Urothelium cell line (cell line): ENCODE measurements at regions not wholly inside any gene's neighbourhood (a gene's known extent, or its start where the extent isn't known, plus 50 kb on each side); places are given as distances from the start of the nearest gene placed in this dataset.

Source experiments
- DNase-seq: peaks from one replicate; pipeline ENCODE4 v3.0.0; 2011; ENCODE audit warnings: low spot score, mixed read lengths
- FAIRE-seq: peaks from 2 replicates; lab custom pipeline; 2011; peaks lifted over from hg19 to GRCh38; lab: Jason Lieb, UNC

DNA sequence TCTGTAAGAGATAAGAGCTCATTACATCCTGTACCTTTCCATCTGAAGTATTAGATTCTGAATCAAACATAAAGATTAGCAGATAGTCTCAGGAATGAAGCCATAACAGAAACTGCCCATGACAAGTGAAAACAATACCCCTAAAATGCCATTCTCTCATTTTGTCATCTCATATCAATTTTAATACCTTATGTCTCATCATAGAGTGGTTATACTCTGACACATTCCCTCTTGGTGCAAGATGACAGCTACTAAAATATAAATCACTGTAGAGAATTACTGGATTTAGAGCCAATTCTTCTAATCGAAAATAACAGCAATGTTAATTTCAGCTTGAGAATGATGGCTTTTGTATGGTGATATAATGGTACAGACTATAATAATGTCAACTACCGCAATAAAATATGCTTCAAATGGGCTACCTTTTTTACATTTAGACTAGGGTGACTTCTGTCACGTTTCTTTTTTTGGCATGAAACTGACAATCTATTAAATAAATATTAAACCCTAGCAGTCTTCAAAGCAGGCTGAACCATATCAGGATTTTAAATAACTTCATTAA lies 125.1 kb upstream of the ITGA4 start:
- DNase-seq, result no peak
- no peak for FAIRE-seq

DNA sequence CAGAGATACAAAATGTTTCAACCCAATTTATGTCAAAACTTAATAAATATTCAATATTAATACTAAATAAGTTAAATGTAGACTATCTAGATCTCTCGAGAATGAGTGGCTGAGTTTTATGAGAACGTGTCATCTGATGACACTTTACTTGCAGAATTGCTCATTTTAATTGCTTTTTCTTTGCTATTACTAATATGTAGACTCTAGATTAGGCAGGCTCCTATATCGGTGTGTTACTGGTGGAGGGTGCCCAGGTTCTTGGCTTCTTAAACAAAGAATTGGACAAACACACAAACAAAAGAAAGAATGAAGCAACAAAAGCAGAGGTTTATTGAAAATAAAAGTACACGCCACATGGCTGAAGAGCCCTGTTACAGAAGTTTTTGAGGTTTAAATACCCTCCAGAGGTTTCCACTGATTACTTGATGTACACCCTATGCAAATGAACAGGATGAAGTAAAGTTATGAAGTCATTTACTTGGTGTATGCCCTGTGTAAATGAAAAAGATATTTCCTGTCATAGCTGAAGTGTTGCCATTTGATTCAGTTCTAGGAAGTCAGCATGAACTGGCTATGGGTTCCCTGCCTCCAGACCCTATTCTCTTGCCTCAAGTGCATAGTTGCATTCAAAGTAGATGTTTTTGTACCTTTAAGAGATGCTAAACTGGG lies 122.9 kb upstream of the ITGA4 start:
- FAIRE-seq, result no peak
- no peak for DNase-seq

DNA sequence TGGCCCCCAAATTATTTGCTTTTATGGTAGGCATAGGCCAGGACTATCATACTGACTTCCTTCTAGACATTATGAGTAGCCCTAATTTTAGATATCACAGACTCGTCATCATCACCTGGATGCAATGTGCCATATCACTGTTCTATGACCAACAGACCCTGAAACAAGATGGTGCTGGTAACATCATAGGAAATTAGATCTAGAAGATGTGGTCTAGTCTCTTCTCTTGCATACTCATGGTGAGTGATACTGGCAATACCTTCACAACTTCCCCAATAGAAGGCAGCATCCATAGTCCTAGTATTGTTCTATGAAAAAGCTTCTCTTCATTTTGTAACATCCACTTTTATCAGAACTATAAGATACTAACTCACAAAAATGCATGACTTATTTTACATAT lies 116.3 kb upstream of the ITGA4 start:
- FAIRE-seq, result no peak

DNA sequence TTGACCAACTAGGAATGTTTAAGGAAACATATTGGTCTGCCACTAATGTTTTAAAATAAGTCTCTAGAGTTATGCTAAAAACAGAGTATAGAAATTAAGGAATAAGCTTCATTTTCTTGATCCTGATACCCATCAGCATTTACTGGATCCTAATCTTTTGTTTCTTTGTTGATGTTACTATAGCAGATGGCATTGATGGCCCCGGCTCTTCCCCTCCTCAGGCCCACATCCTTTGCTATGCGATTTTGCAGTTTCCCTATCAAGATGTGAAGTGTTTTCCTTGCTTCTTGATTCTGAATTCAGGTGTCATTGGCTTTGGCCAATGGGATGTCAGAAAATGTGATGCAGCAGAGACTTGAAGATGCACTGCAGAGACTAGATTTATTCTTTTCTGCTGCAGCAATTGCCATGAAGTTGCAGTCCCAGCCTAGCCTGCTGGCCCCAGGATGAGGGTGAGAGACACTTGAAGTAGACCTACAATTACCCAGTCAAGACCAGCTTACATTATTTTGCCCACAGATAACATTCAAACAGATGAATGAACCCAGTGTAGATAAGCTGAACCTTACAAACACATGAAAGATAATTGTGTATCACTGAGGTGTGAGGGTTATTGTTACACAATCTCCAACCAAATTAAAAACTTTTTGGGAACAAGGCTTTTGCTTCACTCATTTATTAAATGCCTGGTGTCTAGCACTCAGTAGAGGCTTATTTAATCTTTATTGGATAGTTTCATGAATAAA lies 115.2 kb upstream of the ITGA4 start:
- no peak for DNase-seq
- no peak for FAIRE-seq

More for the DNA sequence above, 116.3 kb upstream of the ITGA4 start:
- no peak for DNase-seq

DNA sequence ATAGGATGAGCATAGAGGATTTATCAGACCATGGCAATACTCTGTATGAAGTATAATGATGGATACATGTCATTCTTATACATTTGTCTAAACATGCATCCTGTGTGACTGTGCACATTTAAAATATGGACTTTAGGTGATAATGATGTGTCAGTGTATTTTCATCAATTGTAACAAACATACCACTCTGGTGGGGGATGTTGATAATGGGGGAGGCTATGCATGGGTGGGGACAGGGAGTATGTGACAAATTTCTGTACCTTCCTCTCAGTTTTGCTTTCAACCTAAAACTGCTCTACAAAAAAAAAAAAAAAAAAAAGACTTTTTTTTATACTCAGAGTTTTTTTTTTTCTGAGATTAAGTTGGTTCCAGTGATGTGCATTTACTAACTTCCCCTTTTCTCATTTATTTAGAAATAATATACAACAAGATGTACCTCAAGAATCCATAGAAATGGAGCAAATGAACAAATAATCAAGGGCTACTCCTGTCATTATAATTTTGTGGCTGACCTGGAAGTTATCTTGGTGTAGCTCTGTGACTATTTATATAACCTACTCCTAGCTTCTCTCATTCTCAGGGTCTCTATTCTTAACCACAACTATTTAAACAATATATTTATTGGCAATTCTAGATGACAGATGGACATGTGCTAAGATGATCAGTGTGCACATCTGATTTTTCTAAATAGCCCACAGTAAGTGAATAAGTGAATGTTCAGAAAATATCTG lies 108.9 kb upstream of the ITGA4 start:
- FAIRE-seq (no peak), DNase-seq (no peak)

DNA sequence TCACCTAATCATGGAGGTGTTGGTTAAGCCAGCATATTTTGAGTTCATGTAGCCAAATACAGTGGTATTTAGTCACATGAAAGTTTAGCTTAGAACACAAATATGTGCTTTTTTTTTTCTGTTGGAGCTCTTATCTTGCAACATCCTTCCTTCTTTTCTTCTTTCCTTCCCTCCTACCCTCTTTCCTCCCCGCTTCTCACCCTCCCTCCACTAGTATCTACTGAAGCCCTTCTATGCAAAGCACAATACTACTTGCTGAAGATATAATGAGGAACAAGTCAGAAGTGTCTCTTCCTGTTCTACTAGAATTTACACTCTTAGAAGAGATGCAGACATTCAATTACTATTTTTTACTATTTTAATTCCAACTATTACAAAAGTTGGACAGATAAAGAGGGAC lies 105.0 kb upstream of the ITGA4 start:
- no peak for FAIRE-seq
- DNase-seq, result no peak

DNA sequence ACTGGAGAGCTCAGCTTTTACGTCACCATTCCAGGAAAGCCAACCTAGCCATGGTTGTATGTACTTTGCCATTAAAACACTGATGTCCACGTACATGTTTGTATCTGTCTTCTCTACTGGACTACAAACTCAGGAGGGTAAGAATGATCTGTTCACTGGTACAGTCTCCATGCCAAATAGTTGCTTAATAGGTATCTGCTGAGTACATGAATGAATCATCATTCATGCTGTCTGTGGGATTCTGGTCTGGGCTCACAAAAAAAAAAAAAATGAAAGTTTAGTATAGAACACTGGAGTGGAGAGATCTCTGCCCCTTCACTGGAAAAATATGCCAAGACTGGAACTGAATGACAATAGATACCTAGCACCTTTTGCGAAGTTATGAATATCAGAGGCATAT lies 102.6 kb upstream of the ITGA4 start:
- FAIRE-seq, result peak; percentile 46
- DNase-seq, result peak; percentile 65

DNA sequence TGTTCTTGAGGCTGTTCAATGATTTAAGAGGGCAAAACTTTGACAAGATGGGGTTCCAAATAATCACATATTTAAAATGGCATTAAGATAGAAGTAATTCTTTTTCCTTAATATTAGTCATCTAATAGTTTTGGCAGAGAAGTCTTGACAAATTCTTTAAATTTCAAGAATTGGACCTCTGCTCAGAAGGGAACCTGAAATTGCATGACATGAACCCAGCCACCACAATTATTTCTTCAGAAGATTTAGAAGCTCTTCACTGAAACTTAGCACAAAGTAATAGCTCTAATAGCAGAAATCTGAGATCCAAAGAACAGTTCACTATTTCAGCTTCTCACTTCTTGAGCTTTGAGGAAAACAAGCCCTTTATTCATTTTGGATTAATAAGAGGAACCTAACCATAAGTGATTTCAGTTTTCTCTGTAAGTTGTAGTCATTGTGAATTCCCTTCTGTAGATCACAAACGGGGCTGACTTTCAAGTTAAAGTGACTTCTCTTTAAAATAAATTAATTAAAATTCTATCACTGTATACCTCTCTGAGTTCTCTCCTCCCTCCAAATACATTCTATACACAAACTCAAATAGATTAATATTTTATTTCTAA lies 100.6 kb upstream of the ITGA4 start:
- FAIRE-seq (no peak), DNase-seq (no peak)

DNA sequence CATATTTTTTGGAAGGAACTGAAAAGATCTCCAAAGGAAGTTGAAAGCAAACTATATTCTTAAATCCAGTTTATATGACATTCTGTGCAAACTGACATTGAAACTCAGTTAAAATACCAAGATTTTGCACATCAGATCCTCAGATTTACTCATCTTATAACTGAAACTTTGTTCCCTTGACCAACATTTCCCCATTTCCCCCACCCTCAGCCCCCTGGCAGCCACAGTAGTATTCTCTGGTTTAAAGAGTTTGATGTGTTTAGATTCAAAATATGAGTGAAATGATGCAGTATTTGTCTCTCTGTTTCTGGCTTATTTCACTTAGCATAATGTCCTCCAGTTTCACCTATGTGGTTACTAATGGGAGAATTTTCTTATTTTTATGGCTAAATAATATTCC lies 99.2 kb upstream of the ITGA4 start:
- no peak for FAIRE-seq

DNA sequence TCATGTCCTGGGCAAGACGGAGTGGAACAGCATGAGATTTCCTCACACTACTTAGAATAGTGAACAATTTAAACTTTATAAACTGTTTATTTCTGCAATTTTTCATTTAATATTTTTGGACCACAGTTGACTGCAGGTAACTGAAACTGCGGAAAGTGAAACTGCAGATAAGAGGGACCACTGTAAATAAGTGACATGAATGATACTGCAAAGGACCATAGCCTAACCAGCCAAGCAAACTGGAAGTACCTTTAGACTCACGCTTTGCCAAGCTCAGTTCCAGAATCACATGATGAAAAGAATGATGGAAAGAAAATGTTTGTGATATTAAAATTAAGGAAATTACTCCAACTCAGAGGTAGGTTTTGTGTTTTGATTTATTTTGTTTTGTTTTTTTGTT lies 94.6 kb upstream of the ITGA4 start:
- FAIRE-seq (no peak), DNase-seq (no peak)

More for the DNA sequence above, 99.2 kb upstream of the ITGA4 start:
- DNase-seq, result no peak

DNA sequence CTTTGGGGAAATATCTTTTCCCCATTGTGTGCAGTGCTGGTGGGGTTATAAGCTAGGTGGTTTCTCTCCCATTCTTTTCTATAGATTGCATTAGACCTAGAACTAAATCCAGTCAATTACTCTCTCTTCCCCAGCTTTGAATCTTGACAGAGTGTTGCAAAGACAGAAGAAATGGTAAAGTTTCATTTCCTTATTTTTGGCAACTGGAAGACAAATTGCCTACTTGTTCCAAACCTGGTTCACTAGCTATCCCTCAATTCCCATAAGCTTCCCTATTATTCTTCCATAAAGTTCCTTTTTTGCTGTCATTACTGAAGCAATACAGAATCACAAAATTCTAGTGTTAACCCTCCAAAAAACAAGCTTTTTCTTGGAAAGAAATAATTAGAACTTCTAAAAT lies 94.0 kb upstream of the ITGA4 start:
- FAIRE-seq (no peak), DNase-seq (no peak)

DNA sequence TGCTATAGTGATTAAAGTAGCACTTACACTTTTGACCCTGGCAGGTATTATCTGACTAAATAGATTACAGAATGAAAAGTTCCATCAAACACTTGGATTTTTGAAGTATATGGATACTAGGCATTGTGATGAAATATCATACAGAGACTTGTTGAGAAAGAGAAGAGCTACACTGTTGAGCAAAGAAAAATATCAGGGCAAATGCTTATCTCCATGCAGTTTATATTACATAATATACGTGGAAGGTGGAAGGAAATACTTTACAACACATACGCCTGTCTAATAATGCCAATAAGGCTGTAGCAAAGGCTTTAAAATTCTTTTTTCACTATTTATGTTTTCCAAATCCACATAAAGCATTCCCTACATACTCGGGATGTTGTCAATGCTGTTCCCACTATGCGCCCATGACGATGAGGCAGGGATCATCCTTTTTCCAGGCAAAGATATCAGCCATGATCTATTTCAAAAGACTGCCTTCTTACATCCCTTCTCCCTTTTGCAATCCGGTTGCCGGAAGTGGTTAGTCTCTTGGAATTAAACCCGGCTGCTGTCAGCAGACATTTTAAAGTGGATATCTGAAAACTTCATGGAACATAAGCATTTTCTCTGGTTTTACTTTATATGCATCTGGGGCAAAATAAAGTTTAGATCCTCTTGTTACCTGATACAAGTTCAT lies 92.6 kb upstream of the ITGA4 start:
- FAIRE-seq (no peak), DNase-seq (no peak)

DNA sequence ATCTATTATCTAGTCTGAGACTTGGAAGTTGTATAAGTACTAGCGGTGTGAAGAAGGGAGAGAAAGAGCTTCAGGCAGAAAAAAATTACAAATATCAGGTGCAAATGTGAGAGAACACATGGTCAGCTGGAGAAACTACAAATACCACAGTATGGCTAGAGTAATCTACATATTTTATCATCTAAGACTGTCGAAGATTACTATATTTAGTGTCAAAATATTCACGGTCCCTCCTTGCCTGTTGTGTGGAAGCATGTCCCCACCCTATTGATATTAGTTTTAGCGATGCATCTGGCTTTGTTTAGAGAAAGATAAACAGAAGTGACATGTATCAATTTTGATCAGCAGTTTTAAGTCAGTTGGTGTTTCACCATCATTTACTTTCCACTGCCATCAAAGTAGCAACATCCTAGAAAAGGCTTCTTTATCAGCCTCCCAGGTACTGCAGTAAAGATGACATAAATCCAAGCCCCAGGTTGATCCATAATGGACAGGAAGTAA lies 90.5 kb upstream of the ITGA4 start:
- no peak for DNase-seq
- no peak for FAIRE-seq

DNA sequence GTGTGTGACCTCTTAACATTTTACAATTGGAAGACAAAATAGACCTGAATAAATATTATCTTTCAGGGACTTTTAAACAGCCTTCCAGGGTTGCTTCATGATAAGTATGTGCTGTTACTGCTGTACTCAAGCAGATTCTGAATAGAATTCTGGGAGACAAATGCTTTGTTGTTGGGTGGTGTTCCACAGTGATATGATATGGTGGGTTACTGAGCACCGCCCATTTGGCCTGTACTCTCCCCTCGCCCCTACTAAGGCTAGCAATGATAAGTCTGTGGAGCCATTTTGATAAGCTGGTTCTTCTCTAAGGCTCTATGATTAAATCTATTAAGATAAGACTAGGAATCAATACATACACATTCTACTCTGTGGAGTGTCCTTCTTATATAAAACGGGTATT lies 89.8 kb upstream of the ITGA4 start:
- FAIRE-seq (no peak), DNase-seq (no peak)

DNA sequence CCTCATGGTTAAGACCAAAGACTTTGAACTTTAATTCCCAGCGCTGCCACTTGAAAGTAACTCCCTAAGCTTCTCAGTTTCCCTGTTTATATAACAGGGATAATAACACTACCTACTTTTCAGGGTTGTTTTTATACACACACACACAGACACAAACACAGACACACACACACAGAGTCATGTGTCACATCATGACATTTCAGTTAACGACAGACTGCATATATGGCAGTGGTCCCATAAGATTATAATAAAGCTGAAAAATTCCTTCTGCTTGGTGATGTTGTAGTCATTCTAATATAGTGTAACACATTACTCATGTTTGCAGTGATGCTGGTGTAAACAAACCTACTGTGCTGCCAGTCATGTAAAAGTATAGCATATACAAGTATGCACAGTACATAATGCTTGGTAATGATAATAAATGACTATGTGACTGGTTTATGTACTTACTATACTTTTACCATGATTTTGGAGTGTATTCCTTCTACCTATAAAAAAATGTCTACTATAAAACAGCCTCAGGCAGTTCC lies 89.2 kb upstream of the ITGA4 start:
- peak; percentile 75 for FAIRE-seq
- DNase-seq, result no peak

DNA sequence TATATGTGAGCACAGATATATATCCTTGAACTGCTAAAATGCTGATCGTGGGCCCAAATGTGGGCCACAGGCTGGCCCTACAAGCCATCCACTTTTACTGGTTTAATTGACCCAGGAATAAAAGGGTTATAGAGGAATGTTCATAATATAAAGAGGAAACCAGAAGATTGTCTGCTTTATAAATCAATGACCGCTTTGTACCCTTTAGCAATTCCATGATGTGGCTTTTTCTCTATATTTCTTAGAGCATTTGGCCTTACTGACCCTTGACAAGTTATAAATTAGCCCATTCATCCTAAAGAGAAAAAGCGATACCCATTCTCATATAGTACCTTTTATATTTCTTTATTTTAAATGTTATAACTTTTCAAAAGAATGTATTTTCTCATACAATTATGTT lies 87.1 kb upstream of the ITGA4 start:
- FAIRE-seq (no peak), DNase-seq (no peak)

DNA sequence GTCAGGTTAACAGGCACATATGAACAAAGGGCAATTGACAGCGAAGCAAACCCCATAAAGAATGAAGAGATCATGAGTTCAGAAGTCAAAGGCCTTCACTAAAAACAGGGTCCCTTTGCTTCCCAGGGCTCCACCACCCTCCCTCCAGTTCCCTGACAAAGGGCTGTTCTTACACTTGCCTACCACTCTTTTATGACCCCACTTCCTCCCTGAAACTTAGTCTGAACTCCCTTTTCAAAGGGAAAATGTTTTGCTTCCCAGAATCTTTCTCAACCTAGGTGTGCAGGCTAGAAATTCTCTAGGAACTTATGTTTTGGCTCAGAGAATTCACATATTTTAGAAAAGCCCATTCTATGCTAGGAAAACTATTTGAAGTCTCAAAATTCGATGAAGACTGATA lies 86.0 kb upstream of the ITGA4 start:
- FAIRE-seq, result no peak
- no peak for DNase-seq

DNA sequence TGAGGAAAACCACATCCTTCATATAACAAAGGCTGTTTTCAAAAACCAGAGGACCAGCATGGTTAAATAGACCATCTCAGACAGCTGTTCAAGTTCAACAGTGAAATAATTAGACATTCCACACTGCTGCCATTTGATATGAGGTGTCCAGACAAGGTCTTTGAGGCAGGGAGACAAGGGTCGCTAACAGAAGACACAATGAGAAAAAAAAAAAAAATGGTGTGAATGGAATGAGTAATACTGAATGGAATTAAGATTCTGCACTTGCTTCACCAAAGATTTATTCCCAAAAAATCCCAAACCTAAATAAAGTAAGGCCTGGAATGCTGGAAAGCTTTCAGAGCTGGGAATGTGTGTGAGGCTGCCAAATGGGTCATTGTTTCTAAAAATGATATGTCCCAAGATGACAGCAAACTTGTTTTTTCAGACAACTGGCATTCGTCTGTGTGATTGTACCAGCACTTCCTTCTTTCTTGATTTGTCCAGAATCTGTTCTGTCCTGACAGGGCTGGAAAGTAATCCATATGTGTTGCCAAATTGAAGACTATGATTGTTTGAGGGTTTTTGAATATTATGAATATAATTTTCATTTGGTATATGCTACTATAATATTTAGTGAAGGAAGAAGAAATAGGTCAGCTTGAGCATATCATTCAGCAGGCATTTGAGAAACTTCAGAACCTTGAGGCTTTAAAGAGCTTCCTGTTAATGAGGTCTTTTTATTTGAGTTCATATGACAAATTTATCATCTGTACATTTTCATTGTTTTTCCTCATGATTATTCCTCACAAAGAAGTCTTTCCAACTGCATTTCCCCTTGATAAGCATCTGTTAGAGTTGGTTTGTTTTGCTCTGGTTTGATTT lies 85.2 kb upstream of the ITGA4 start:
- DNase-seq (peak; percentile 58), FAIRE-seq (no peak)

DNA sequence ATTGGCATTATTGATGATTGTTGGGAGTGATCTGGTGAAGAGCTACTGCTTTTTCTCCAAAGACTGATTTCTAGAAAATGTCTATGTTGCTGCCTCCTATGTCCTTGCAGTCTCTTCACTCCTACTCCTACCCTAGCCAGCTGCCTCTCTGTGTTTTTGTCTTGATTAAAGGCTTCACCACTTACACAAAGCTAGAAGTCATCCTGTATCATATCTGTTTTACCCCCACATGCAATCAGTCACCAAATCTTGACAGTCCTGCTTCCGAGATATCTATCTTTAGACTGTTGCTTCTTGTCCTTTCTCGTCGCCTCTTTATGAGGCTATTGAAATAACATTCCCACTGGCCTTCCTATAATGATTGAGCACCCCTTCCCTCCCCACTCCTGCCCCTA lies 84.5 kb upstream of the ITGA4 start:
- FAIRE-seq (no peak), DNase-seq (no peak)
